KG1 (cell line): ENCODE measurements at regions not wholly inside any gene's neighbourhood (a gene's known extent, or its start where the extent isn't known, plus 50 kb on each side); places are given as distances from the start of the nearest gene placed in this dataset.

ENCODE experiments used
- DNase-seq: peaks from one replicate; lab custom pipeline; 2025; lab: John Stamatoyannopoulos, UW

DNA sequence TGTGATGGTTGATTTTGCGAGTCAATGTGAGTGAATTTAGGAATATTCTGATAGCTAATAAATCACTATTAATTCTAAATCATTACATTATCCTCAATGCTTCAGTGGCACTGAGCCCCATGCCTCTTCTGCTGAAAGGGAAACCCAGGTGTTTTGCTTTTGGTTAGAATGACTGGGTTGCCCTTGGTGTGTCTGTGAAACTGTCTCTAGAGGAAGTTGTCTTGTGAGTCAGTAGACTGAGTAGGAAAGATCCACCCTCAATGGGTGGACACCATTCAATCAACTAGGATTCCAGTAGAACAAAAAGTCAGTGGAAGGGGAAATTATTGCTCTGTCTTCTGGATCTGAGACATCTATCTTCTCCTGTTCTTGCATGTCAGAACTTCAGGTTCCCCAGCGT lies 472.4 kb downstream of the ANKRD7 start:
- DNase-seq: no peak

DNA sequence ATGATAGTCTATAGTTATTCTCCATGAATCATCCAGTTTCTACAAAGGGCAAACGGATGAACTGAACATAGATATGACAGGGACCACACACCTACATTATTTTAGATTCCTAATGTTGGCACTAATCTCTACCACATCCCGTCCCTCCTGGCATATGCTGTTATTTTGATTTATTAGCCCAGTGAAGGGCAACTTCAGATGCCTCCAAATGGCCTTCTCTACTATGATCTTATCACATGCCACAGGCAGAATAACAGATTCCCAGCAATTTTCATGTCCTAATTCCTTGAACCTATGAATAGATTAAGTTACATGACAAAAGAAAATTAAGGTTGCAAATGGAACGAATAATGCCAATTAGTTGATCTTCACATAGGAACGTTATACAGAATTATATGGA lies 474.7 kb downstream of the ANKRD7 start:
- no peak for DNase-seq

DNA sequence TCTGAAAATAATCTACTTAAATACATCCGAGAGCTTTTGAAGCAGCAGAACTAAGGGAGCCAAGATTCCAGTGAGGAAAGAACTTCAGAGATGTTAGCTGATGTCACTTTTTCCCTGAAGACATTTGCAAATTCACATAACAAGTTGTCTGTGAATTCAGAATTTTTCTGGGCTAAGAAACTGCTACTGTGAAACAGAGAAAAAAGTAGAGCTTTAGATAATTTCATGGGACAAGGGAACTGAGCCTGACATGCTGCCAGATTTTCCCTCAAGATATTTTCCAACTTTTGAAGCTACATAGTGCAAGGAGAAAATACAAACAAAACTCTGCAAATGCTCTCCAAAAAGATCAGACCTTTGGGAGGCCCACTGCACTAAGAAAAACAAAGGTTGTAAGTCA lies 484.2 kb downstream of the ANKRD7 start:
- DNase-seq: no peak

DNA sequence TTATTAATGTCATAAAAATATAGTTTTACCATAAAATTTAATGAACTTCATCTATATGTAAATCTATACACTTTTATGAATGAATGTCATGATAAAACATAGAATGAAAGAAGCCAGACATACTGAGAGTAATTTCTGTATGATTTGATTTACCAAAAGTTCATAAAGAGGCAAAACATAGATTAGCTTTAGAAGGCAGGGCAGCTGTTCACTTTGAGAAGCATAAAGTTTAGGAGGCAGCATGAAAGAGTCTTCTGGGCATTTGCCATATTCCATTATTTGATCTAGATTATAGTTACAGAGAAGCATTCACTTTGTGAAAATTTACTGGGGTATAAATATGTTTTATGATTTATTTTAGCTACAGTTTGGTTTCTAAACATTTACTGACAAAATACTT lies 487.2 kb downstream of the ANKRD7 start:
- no peak for DNase-seq

DNA sequence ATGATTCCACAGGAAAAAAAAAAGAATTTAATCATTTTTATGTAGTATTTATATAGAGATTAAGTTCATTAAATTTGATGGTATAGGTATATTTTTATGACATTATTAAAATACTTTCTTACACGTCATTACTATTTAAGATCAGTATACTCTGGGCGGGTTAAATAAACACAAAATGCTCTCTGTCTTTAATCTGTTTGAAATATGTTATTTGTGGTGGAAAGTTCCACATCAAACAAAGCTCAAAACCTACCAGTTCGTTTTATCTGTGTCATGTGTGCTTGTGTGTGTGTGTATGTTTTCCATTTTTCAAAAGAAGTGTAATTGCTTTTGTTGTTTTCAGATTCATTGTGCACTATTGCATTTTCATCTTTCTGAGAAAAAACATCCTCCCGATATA lies 488.5 kb downstream of the ANKRD7 start:
- no peak for DNase-seq

DNA sequence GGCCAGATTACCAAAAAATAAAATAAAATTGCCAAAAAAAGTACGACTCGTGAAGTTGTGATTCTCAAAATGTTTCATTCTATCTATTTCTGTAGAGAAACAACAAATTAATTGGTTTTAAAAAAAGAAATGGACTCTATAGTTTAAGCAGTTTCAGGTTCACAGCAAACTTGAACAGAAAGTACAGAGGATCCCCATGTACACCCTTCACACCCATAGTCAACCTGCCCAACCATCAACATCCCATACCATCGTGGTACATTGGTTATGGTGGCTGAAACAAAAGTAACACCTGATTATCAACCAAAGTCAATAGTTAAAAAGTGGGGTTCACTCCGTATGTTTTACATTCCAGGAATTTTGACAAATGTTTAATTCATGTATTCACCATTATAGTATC lies 496.1 kb downstream of the ANKRD7 start:
- no peak for DNase-seq

DNA sequence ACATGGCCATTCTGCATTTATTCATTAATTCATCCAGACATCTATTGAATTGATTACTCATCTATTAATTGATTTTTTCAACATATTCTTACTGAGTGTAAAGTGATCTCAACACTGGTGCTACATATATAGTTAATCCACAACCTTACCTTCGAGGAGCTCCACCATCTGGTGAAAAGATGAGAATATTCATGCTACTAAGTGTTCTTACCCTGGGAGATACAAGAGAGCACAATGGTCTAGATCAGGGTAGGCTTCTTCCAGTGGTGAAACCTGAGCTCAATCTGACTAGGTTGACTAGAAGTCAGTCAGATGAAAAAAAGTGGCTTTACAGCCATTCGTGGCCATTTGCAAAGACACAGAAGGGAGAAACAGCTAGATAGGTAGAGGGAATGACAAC lies 507.4 kb downstream of the ANKRD7 start:
- no peak for DNase-seq

DNA sequence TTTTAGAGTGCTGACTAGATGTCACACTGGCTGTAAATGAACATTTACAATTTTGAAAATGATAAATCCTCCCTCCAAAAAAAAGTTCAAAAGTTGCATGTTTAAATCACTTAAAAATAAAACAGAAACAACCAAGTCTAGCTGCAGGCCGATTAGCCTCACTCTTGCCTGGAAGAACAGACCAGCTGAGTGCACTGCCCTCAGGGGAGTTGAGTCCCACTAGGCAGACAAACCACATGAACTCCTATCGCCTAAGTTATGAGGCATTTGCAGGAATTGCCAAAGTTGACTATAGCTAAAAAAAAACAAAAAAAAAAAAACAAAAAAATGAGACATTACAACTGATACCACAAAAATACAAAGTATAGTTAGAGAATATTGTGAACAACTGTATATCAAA lies 510.0 kb downstream of the ANKRD7 start:
- DNase-seq: no peak

DNA sequence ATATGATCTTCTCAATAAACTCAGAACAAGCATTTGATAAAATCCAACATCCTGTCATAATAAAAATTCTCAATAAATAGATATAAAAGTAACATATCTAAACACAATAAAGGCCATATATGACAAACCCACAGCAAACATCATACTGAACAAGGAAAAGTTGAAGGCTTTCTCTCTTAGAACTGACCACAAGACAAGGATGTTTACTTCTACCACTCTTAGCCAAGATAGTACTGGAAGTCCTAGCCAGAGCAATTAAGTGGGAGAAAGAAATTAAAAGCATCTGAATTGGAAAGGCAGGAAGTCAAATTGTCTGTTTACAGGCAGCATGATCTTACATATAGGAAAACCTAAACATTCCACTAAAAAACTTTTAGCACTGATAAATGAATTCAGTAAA lies 510.9 kb downstream of the ANKRD7 start:
- DNase-seq: no peak

DNA sequence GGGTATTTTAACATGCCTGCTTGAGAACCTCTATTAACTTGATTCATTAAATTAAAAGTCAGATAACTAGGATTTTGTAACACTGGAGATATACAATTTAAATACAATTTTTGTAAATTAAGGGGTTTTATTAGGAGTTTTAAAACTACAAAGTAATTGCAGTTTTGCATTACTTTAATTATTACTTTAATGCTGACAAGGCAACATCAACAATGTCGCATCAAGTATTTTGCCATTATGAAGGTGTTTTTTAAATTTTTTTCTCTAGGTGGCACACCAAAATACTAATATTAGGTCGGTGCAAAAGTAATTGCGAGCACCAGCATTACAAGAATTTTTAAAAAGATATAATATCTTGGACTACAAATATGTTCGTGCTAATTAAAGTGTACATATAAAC lies 513.4 kb downstream of the ANKRD7 start:
- no peak for DNase-seq

DNA sequence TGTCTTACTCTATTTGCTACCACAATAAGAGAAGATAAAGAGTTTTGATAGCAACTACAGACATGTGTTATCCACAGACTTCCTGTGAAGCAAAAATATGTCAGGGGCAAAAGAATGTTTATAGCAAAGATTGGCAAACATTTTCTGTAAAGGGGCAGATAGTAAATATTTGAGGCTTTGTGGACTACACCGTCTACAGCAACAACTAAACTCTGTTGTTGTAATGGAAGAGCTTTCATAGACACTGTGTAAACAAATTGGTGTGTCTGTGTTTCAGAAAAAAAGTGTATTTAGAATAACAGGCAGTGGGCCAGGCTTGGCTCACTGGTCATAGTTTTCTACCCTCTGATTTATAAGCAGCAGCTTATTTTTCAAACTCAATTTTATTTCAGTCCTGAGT lies 521.4 kb downstream of the ANKRD7 start:
- DNase-seq: no peak

DNA sequence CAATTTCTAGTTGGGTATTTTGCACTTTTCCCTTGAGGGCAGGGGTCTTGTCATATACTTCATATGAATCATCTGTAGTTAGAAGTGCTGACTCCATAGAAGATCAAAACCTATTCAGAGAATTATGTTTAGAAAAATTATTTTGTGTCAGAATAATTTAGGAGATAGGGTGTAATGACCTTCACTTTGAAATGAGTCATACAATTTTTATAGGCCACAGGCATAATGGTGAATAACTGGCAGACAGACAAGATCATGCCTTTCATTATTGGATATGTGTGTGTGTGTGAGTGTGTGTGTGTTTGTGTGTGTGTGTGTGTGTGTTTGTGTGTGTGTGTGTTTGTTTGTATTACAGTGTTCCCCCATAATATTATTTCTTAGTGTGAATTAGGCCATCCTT lies 523.0 kb downstream of the ANKRD7 start:
- DNase-seq: no peak

DNA sequence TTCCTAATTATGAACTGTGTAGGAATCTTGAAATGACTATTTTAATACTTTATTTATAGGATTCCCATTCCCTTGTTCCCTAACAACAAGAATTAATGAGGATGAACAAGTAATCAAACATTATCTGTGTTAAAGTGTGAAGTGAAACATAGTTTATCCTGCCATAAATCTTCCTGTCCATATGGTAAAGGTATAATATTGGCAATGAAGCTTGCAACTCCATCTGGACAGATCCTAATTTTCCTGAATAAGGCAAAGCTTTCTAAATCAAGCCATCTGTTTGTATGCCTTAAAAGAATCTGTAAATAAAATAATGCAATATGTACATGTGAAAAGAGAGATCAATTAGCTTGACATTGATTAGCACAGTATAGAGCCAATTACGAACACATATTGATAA lies 529.0 kb downstream of the ANKRD7 start:
- DNase-seq: no peak

DNA sequence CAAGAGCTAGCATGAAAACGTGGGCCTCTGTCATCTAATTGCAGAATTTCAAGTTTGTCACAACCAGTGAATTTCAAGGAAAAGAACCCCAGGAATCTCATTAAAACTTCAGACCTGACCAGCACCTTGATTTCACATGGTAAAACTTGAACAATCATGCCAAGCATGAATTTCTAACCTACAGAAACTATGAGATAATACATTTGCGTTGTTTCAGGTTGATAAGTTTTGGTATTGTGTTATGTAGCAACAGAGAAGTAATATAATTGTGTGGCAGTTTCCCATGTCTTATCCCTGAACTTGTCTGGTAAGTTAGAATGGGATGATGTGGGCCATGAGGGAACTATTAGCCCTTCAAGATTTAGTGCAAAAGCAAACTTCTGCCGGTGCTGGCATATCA lies 530.1 kb downstream of the ANKRD7 start:
- DNase-seq: no peak

DNA sequence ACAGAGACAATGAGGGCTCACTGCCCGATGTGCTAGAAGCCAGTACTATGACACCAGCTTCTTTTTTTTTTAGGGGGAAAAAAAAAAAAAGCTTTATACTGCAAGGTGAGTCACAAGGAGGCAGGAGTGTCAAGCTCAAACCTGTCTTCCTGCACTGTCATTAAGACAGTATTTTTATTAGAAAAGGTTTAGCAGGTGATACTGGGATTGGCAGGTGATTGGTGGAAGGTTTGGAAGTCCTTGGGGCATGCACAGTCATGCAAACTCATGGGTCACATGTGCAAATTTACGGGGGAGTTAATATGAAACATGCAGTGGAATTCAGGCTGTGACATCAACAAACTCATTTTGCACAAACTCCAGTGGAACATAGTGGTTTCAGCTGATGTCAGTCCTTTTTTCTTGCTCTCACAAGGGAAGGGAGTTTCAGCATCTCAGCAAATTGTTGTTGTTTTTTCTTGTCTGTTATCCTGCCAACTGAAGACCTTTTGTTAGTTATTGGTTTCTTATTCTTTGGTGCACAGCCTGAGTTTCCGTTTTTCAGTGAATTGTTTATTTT lies 530.6 kb downstream of the ANKRD7 start:
- no peak for DNase-seq

DNA sequence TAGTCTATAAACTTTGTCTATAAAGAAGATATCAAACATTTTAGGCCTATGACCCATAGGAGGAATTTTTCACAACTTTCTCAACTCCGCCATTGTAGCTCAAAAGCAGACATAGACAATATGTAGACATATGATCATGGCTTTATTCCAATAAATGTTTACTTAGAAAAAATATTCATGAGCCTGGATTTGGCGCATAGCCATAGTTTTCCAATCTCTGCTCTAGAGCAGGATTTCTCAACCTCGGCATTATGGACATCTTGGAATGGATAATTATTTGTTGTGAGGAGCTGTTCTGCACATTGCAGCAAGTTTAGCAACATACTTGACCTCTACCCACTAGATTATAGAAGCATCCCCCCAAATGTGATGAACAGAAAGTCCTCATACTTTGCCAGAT lies 532.6 kb downstream of the ANKRD7 start:
- DNase-seq: no peak

DNA sequence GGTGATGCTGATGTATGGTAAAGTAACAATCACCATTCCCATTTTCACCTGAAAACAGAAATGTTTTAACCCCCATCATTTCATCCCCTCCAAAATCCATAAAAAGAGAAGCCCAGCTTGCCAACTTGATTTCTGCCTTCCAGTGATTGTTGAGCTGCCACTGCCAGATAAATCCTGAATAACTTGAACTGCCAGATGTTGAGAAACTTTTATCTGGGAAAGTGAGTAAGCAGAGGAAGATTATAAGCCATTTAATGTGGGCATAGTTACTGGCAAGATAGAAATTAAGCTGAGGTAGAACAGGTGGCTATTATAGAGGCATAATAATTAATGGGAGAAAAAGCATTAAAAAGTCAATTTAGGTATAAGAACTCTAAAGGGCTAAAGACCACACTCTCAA lies 534.1 kb downstream of the ANKRD7 start:
- DNase-seq: no peak

DNA sequence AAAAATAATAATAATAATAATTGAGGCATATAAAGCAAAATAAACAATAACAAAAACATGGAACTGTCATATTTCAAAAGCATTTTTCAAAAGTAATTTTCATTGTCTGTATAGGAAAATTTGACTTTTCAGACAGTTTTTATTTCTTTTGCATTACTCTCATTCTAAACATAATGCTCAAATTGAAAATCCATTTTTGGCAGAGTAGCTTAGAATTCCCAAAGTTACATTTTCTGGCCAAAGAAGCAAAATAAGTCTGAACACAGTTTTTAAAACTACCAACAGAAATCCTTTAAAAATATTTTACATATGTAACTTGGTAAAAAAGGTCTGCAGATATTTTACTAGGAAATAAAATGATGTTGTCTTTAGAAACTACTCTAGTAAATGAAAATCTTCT lies 535.4 kb downstream of the ANKRD7 start:
- DNase-seq: no peak

DNA sequence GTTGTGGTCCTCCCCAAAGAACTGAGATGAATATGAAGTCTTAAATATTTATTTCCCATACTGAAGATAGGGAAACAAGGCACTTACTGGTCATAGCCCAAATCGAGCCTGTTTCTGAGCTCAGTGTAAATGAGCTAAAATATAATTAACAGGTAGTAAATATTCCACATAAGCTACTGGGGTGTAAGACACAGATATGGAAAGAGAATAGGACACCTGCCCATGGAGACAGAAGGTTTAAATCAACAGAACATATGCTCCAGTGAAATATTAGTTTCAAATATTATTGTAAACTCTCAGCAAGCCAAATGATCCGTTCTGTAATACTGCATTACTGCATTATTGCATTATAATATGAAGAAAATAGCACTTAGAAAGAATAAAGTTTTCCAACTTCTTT lies 537.9 kb downstream of the ANKRD7 start:
- no peak for DNase-seq

DNA sequence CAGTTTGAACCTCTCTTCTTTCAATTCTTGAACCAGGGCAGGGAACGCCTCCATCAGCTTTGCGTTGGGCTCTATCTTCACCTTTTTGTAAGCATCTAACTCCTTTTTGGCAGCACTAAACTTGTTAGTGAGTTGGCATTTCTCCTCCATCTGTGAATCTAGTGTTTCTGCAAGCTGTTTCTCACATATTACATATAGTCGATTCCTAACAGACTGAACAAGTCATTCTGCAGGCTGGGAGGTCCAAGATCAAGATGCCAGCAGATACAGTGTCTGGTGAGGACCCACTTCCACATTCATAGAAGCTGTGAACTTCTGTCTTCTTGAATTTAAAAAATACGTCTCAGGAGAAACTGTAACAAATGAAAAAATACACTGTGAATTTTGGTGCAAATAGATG lies 539.7 kb downstream of the ANKRD7 start:
- DNase-seq: no peak

DNA sequence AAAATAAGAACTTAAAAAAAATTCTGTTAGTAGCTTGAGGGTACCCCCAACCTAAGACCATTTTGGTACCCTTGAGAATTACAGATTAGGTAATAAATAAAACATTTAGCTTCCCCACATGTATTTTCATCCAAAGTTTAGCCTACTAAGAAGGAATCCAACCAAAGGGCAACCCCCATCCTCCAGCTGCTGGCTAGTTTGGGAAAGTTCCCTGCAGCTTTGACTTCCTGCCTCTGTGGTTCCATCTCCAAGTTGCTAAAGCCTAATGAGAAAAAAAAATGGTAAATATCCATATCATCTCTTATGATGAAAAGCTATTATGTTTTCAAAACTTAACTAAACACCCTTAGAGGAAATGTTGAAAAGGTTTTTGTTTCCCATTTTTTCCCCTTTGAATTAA lies 547.2 kb downstream of the ANKRD7 start:
- DNase-seq: no peak

DNA sequence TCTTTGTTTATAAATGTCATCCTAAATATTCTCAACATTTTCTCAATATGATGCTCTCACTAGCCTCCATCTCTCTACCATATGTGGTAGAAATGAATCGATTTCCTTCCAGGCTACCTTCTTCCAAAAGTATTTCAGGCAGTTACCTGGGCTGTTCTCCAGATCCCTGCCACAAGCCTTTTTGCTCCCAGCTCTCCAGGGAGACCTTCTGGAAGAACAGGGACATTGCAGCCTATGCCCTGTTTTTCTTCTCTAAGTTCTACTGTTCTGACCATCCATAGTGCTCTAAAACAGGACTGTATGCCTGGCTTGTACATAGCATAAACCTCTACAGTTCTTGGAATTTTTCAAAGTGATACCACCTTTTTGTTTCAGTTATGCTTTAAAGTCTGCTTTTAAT lies 552.8 kb downstream of the ANKRD7 start:
- DNase-seq: no peak

DNA sequence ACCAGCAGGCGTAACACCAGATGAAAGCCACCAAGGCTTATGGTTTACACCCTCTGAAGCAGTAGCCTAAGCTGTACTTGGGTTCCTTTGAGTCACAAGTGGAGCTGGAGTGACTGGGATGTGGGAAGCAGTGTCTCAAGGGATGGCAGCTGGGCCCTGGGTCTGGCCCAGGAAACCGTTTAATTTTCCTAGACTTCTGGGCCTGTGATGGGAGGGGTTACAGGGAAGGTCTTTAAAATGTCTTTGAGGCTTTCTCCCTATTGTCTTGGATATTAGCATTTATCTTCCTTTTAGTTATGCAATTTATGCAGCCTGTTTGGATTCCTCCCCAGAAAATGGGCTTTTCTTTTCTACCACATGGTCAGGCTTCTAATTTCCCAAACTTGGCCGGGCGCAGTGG lies 568.2 kb downstream of the ANKRD7 start:
- DNase-seq: no peak

DNA sequence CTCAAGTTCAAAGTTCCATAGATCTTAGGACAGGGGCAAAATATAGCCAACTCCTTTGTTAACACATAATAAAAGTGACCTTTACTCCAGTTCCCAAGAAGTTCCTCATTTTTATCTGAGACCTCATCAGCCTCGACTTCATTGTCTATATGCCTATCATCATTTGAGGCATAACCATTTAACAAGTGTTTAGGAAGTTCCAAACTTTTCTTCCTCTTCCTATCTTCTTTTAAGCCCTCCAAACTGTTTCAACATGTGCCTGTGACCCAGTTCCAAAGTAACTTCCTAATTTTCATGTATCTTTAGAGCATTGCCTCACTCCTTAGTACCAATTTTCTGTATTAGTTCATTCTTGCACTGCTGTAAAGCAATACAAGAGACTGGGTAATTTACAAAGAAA lies 569.1 kb downstream of the ANKRD7 start:
- no peak for DNase-seq

DNA sequence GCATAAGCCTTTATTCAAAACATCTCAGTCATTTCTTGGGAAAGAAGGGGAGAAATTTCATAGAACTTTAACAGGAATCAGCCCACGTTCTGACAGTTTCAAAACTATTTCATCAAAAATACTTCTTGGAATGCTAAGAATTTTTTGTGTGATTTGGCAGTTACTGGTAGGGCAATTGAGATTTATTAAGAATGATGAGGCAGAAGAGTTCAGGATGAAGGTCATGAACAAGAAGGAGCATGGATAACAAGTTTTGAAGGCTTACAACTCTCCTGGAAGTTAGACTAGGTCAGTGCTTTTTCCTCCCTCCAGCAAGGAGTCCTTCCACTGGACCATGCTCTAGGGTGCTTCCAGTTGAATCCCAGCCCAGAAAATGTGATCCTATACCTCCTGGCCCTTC lies 569.9 kb downstream of the ANKRD7 start:
- DNase-seq: no peak
